Testis (tissue), 2 donors: ENCODE measurements at regions not wholly inside any gene's neighbourhood (a gene's known extent, or its start where the extent isn't known, plus 50 kb on each side); places are given as distances from the start of the nearest gene placed in this dataset.
"Not testable (repeated sequence)": the region's sequence is repeated elsewhere in the genome, so short reads cannot be mapped to it uniquely, and the experiment has no call there.

ENCODE experiments used
- DNase-seq: peaks from one replicate; pipeline ENCODE4 v3.0.0-alpha.2; 2019
- H3K27ac ChIP-seq, 2 donors: fragments of 200-600 bp; sonication (generic); one replicate each; pipeline ENCODE4 v1.5.1; 2019
- H3K27me3 ChIP-seq: fragments of 200-600 bp; sonication (generic); one replicate; pipeline ENCODE4 v1.5.1; 2019
- H3K36me3 ChIP-seq: fragments of 200-600 bp; sonication (generic); one replicate; pipeline ENCODE4 v1.5.1; 2017; ENCODE audit warnings: low read depth; ENCODE audit errors: missing control alignments
- H3K4me1 ChIP-seq: fragments of 200-600 bp; sonication (generic); one replicate; pipeline ENCODE4 v1.5.1; 2019
- H3K4me3 ChIP-seq, 2 donors: fragments of 200-600 bp; sonication (generic); one replicate each; pipeline ENCODE4 v1.5.1; 2017 to 2019
- H3K9me3 ChIP-seq: fragments of 200-600 bp; sonication (generic); one replicate; pipeline ENCODE4 v1.5.1; 2017
- POLR2A ChIP-seq: fragments of 450-650 bp; IDR thresholded peaks from one replicate; pipeline ENCODE4 v1.6.1; 2017; ENCODE audit warnings: antibody characterized with exemption, mild to moderate bottlenecking, moderate library complexity
- WGBS, 2 donors: methylation state at CpG; one replicate each; pipeline ENCODE4 v1.1.5; 2018; 5-methylcytosine and 5-hydroxymethylcytosine counted together
- intact Hi-C: fragments of 100-400 bp; cut with DNase I; formaldehyde crosslinking; loops from one replicate; pipeline ENCODE4 v1.15.1; 2023; ENCODE audit warnings: low total_unique reads
- TF ChIP-seq, protein P1 (sequence below), 3 experiments: fragments of 450-650 bp in 2 of 3; fragments of 200-600 bp in 1 of 3; sonication (generic) in 1 of 3; IDR thresholded peaks; one replicate each; pipeline ENCODE4 v1.5.1; 2016 to 2019; ENCODE audit warnings: antibody characterized with exemption in 3 of 3, mild to moderate bottlenecking in 2 of 3, moderate library complexity in 1 of 3

- Histone ChIP-seq H3K4me3 (no peak overlapping the region), H3K4me1 (no peaks in the 10 kb centered on the region), H3K9me3 (no peaks in the 10 kb centered on the region), H3K27ac (no peak overlapping the region), H3K27me3 (no peaks in the 10 kb centered on the region), H3K36me3 (no peaks in the 10 kb centered on the region)
- TF ChIP-seq POLR2A, result no peak
- TF ChIP-seq, protein P1, sequence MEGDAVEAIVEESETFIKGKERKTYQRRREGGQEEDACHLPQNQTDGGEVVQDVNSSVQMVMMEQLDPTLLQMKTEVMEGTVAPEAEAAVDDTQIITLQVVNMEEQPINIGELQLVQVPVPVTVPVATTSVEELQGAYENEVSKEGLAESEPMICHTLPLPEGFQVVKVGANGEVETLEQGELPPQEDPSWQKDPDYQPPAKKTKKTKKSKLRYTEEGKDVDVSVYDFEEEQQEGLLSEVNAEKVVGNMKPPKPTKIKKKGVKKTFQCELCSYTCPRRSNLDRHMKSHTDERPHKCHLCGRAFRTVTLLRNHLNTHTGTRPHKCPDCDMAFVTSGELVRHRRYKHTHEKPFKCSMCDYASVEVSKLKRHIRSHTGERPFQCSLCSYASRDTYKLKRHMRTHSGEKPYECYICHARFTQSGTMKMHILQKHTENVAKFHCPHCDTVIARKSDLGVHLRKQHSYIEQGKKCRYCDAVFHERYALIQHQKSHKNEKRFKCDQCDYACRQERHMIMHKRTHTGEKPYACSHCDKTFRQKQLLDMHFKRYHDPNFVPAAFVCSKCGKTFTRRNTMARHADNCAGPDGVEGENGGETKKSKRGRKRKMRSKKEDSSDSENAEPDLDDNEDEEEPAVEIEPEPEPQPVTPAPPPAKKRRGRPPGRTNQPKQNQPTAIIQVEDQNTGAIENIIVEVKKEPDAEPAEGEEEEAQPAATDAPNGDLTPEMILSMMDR (IDR thresholded peaks at IDR 0.05), result no peak
- no peak for DNase-seq
- intact Hi-C loops, result no loop called here
Observed at GRCh38 chr11:41799754-41800153, 340.3 kb upstream of the LRRC4C start.

DNA sequence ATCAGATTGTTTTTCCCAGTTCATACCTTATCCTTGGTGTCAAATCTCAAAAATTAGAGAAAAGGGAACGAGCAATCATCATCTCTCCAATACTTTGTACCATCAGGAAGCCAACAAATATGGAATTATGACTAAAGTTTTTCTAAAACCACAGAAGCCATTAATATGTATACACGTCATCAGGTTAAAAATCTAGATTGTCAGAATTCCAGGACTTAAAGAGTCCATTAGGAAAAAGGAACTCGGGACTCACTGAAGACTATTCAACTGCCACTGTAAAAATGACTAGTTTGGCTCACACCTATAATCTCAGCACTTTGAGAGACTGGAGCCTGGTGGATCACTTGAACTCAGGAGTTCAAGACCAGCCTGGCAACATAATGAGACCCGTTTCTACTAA lies 344.4 kb upstream of the LRRC4C start:
- WGBS, 2 donors, result 76 to 81% methylated on average over 4 of the region's 4 CpGs
- intact Hi-C loops, result no loop called here
- no peak for DNase-seq
- Histone ChIP-seq H3K36me3 (no peaks in the 10 kb centered on the region), H3K9me3 (no peaks in the 10 kb centered on the region), H3K27ac (no peak overlapping the region), H3K27me3 (no peaks in the 10 kb centered on the region), H3K4me1 (no peaks in the 10 kb centered on the region), H3K4me3 (no peak overlapping the region)
- TF ChIP-seq, protein P1 (IDR thresholded peaks at IDR 0.05), result no peak
- TF ChIP-seq POLR2A, result no peak

- no peaks in the 10 kb centered on the region for H3K4me1 ChIP-seq
- H3K36me3 ChIP-seq, result no peaks in the 10 kb centered on the region
- no peak overlapping the region for H3K4me3 ChIP-seq
- H3K27ac ChIP-seq, result no peak overlapping the region
- intact Hi-C loops, result no loop called here
- DNase-seq, result no peak
- no peaks in the 10 kb centered on the region for H3K27me3 ChIP-seq
- no peaks in the 10 kb centered on the region for H3K9me3 ChIP-seq
- TF ChIP-seq, protein P1 (IDR thresholded peaks at IDR 0.05), result no peak
- TF ChIP-seq POLR2A, result no peak
Observed at GRCh38 chr11:41816396-41816795, 356.9 kb upstream of the LRRC4C start.

DNA sequence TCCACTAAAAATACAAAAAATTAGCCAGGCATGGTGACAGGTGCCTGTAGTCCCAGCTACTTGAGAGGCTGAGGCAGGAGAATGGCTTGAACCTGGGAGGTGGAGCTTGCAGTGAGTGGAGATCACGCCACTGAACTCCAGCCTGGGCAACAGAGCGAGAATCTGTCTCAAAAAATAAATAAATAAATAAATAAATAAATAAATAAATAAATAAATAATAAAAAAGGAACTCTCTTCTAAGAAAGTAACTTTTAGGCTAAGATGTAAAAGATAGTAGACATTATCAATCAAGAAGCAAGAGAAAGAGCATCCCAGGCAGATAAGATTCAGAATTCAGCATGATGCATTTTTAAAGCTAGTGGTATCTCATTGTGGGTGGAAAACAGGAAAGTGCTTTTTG lies 364.8 kb upstream of the LRRC4C start:
- 85 to 87% methylated on average over 2 of the region's 2 CpGs for WGBS, 2 donors
- H3K27me3 ChIP-seq, H3K4me3 ChIP-seq, H3K27ac ChIP-seq, H3K9me3 ChIP-seq, intact Hi-C loops, H3K4me1 ChIP-seq, H3K36me3 ChIP-seq, DNase-seq: not testable (repeated sequence)

GRCh38 chr11:41826085-41826484 lies 366.6 kb upstream of the LRRC4C start:
- no peaks in the 10 kb centered on the region for H3K4me1 ChIP-seq
- no peaks in the 10 kb centered on the region for H3K36me3 ChIP-seq
- no peak for DNase-seq
- H3K27ac ChIP-seq, result no peak overlapping the region
- no peaks in the 10 kb centered on the region for H3K9me3 ChIP-seq
- TF ChIP-seq, protein P1 (IDR thresholded peaks at IDR 0.05), result no peak
- TF ChIP-seq POLR2A, result no peak
- 88 to 92% methylated on average over 6 of the region's 6 CpGs for WGBS, 2 donors
- no peaks in the 10 kb centered on the region for H3K27me3 ChIP-seq
- H3K4me3 ChIP-seq, result no peak overlapping the region
- intact Hi-C loops, result no loop called here
